ENCODE measurements at regions not wholly inside any gene's neighbourhood (a gene's known extent, or its start where the extent isn't known, plus 50 kb on each side); places are given as distances from the start of the nearest gene placed in this dataset.

DNA sequence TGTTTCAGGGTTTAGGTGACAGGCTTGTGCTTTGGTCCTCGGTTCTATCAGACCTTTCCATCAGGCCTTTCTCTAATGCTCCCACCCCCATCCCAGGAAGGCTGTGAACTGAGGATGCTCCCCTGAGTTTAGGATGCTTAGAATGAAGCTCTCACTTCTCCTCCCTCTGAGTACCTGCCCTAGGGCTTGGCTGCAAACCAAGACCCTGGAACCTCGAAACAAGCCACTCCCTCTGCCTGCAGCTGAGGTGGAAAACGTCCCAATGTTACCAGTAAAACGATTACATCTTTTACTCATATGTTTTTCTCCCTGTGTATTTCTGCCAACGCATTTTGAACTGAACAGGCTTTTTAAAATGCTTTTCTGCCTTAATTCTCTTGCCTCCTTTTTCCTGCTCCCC is 54.5 kb upstream of the BMAL1 start:
- TF ChIP-seq POLR2AphosphoS5 (IDR thresholded peaks at IDR 0.05; ENCODE audit: low read depth, low read length) (no peak), FOXP2 (optimal IDR thresholded peaks at IDR 0.05; ENCODE audit: borderline replicate concordance, extremely low read depth, extremely low read length, insufficient read depth) (no peak), TAF1 (IDR thresholded peaks at IDR 0.05; ENCODE audit: borderline replicate concordance, insufficient read depth, low read length) (no peak), SIN3A (IDR thresholded peaks at IDR 0.05; ENCODE audit: borderline replicate concordance, insufficient read depth, low read length) (no peak)
- TF ChIP-seq, protein P1, sequence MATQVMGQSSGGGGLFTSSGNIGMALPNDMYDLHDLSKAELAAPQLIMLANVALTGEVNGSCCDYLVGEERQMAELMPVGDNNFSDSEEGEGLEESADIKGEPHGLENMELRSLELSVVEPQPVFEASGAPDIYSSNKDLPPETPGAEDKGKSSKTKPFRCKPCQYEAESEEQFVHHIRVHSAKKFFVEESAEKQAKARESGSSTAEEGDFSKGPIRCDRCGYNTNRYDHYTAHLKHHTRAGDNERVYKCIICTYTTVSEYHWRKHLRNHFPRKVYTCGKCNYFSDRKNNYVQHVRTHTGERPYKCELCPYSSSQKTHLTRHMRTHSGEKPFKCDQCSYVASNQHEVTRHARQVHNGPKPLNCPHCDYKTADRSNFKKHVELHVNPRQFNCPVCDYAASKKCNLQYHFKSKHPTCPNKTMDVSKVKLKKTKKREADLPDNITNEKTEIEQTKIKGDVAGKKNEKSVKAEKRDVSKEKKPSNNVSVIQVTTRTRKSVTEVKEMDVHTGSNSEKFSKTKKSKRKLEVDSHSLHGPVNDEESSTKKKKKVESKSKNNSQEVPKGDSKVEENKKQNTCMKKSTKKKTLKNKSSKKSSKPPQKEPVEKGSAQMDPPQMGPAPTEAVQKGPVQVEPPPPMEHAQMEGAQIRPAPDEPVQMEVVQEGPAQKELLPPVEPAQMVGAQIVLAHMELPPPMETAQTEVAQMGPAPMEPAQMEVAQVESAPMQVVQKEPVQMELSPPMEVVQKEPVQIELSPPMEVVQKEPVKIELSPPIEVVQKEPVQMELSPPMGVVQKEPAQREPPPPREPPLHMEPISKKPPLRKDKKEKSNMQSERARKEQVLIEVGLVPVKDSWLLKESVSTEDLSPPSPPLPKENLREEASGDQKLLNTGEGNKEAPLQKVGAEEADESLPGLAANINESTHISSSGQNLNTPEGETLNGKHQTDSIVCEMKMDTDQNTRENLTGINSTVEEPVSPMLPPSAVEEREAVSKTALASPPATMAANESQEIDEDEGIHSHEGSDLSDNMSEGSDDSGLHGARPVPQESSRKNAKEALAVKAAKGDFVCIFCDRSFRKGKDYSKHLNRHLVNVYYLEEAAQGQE (IDR thresholded peaks at IDR 0.05; ENCODE audit: insufficient read depth in 1 of 2, low read depth in 2 of 2, low read length in 2 of 2) = no peak

DNA sequence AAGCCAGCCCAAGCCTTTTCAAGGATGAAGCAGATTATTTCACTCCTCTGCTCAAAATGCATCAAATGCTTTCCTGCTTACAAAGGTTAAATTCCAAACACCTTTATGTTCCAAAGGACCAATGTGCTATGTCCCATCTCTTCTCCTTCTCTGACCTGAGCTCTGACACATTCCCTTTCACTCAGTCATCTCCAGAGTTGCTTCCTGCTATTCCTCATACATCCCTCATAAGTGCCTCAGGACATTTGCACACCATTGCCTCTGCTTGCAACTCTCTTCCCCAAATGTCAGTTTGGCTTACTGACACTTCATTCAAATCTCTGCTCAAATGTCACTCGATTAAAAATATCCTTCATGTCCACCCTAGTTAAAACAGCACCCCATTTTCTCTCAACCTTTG is 53.3 kb upstream of the BMAL1 start:
- TF ChIP-seq, protein P1 (IDR thresholded peaks at IDR 0.05; ENCODE audit: insufficient read depth in 1 of 2, low read depth in 2 of 2, low read length in 2 of 2) = no peak
- TF ChIP-seq SIN3A (IDR thresholded peaks at IDR 0.05; ENCODE audit: borderline replicate concordance, insufficient read depth, low read length) (no peak), FOXP2 (optimal IDR thresholded peaks at IDR 0.05; ENCODE audit: borderline replicate concordance, extremely low read depth, extremely low read length, insufficient read depth) (no peak), TAF1 (IDR thresholded peaks at IDR 0.05; ENCODE audit: borderline replicate concordance, insufficient read depth, low read length) (no peak), POLR2AphosphoS5 (IDR thresholded peaks at IDR 0.05; ENCODE audit: low read depth, low read length) (no peak)

DNA sequence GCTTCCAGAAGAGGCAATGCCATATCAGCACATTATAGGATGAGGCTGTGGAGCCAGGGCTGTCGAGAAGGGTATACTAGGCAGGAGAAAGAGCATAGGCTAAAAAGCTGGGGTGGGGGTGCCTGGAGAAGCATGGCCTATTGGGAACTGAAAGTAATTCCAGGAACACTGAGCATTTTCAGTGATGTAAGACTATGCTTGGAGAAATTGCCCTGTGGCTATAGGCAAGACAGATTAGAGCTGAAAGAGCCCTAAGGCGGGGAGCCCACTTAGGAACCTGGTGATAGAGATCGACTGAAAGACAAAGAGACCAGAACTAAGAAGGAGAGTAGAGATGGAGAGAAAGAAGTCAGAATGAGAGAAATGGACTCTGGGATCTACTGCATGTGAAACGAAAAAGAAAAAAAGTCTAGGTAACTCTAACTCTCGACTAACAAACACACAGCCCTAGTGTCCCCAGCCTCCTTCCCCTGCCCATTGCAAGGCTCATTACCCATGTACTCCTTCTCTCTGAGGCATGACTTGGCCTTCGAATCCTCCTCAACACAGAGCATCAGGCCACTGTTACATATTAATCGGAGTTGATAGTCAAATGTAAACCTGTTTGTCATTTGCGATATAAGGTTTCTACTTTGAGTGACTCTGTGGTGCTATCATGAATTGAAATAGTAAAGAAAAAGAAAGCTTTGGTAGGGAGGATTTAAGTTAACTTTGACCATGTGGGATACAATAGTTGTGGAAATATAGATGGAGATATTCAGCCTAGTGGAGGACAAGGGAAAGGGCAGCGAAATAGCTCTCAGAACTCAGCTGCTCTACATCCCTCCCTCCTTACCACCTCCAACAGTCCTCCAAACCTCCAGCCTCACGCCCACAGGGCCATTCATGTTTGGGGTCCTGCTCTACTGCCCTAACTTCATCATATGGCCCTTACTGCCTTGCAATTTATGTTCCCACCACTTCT is 52.3 kb upstream of the BMAL1 start:
- TF ChIP-seq POLR2AphosphoS5 (IDR thresholded peaks at IDR 0.05; ENCODE audit: low read depth, low read length) (no peak), FOXP2 (optimal IDR thresholded peaks at IDR 0.05; ENCODE audit: borderline replicate concordance, extremely low read depth, extremely low read length, insufficient read depth) (no peak), SIN3A (IDR thresholded peaks at IDR 0.05; ENCODE audit: borderline replicate concordance, insufficient read depth, low read length) (no peak), TAF1 (IDR thresholded peaks at IDR 0.05; ENCODE audit: borderline replicate concordance, insufficient read depth, low read length) (no peak)
- TF ChIP-seq, protein P1 (IDR thresholded peaks at IDR 0.05; ENCODE audit: insufficient read depth in 1 of 2, low read depth in 2 of 2, low read length in 2 of 2) = no peak

DNA sequence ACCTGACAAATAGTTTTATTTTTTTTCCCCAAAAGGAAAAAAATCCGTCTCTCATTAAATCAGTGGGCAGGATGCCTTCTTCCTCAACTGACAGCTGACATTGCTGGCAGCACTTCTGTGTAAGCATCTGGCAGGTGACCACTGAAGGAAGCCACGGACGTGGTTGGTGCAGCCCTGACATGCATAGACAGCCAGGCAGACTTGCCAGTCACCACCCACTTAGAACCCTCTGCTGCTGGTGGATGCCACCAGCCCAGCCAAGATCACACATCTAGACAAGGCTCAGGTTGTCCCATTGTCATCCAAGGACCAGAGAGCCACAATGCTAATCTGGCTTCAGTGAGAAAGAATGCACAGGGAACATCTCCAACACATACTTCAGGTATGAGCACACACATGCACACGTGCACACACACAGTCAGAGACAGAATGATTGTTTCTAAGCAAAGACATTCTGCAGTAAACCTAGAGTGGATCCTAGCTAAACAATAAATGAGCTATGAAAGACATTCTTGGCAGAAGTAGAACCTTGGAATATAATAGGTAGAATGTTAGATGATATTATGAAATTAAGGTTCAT is 49.8 kb upstream of the BMAL1 start:
- no peak for TF ChIP-seq TAF1 (IDR thresholded peaks at IDR 0.05; ENCODE audit: borderline replicate concordance, insufficient read depth, low read length)
- TF ChIP-seq SIN3A (IDR thresholded peaks at IDR 0.05; ENCODE audit: borderline replicate concordance, insufficient read depth, low read length) = no peak
- TF ChIP-seq FOXP2 (optimal IDR thresholded peaks at IDR 0.05; ENCODE audit: borderline replicate concordance, extremely low read depth, extremely low read length, insufficient read depth) = no peak
- no peak for TF ChIP-seq POLR2AphosphoS5 (IDR thresholded peaks at IDR 0.05; ENCODE audit: low read depth, low read length)
- TF ChIP-seq, protein P1 (IDR thresholded peaks at IDR 0.05; ENCODE audit: insufficient read depth in 1 of 2, low read depth in 2 of 2, low read length in 2 of 2) = no peak
